Progenitor cell of endocrine pancreas (in vitro differentiated cells): ENCODE measurements at regions not wholly inside any gene's neighbourhood (a gene's known extent, or its start where the extent isn't known, plus 50 kb on each side); places are given as distances from the start of the nearest gene placed in this dataset.

ENCODE experiments used
- DNase-seq: peaks from one replicate; pipeline ENCODE4 v3.0.0; 2021; ENCODE audit warnings: low spot score; ENCODE audit not compliant: unreplicated experiment
- H3K27ac Mint-ChIP-seq: 2 replicates; pipeline ENCODE4 v1.8.0; 2021; ENCODE audit warnings: mild to moderate bottlenecking, moderate library complexity, mixed read lengths
- H3K27me3 Mint-ChIP-seq: 2 replicates; pipeline ENCODE4 v1.8.0; 2021; ENCODE audit warnings: mixed read lengths
- H3K36me3 Mint-ChIP-seq: 2 replicates; pipeline ENCODE4 v1.8.0; 2022; ENCODE audit warnings: mixed read lengths; ENCODE audit not compliant: insufficient read depth
- H3K4me1 Mint-ChIP-seq: 2 replicates; pipeline ENCODE4 v1.8.0; 2021; ENCODE audit warnings: low read depth, mixed read lengths
- H3K4me3 Mint-ChIP-seq: 2 replicates; pipeline ENCODE4 v1.8.0; 2021; ENCODE audit warnings: low read depth, mild to moderate bottlenecking, moderate library complexity, mixed read lengths
- H3K9me3 Mint-ChIP-seq: 2 replicates; pipeline ENCODE4 v1.8.0; 2021; ENCODE audit warnings: low read depth, mixed read lengths
- TF ChIP-seq, protein P1 (sequence below): fragments of 200-600 bp; sonication (generic); IDR thresholded peaks from one replicate; pipeline ENCODE4 v1.5.0; 2021; ENCODE audit warnings: antibody characterized with exemption, mild to moderate bottlenecking; ENCODE audit not compliant: unreplicated experiment

DNA sequence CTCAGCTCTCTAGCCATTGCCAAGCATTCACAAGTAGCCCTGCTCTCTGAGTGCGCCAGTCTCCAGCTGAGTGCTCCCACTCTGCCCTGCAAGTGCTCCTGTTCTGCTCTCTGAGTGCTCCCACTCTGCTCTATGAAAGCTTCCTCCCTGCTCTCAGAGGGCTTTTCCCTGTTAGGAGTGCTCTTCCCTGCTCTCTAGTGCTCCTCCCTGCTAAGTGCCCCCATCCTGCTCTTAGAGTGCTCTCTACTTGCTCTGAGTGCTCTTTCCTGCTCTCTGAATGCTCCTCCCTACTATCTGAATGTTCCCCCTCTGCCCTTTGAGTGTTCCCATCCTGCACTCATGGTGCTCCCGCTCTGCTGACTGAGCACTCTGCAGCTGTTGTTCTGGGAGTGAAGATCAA is 555.4 kb downstream of the NPHP4 start:
- TF ChIP-seq, protein P1, sequence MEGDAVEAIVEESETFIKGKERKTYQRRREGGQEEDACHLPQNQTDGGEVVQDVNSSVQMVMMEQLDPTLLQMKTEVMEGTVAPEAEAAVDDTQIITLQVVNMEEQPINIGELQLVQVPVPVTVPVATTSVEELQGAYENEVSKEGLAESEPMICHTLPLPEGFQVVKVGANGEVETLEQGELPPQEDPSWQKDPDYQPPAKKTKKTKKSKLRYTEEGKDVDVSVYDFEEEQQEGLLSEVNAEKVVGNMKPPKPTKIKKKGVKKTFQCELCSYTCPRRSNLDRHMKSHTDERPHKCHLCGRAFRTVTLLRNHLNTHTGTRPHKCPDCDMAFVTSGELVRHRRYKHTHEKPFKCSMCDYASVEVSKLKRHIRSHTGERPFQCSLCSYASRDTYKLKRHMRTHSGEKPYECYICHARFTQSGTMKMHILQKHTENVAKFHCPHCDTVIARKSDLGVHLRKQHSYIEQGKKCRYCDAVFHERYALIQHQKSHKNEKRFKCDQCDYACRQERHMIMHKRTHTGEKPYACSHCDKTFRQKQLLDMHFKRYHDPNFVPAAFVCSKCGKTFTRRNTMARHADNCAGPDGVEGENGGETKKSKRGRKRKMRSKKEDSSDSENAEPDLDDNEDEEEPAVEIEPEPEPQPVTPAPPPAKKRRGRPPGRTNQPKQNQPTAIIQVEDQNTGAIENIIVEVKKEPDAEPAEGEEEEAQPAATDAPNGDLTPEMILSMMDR, result no peak
- no peak overlapping the region for H3K27ac Mint-ChIP-seq
- H3K9me3 Mint-ChIP-seq, result peaks cover 13% of the 10 kb centered on the region
- H3K27me3 Mint-ChIP-seq, result peaks cover 31% of the 10 kb centered on the region
- H3K36me3 Mint-ChIP-seq, result no peaks in the 10 kb centered on the region
- no peaks in the 10 kb centered on the region for H3K4me1 Mint-ChIP-seq
- H3K4me3 Mint-ChIP-seq, result no peak overlapping the region
- DNase-seq, result no peak

DNA sequence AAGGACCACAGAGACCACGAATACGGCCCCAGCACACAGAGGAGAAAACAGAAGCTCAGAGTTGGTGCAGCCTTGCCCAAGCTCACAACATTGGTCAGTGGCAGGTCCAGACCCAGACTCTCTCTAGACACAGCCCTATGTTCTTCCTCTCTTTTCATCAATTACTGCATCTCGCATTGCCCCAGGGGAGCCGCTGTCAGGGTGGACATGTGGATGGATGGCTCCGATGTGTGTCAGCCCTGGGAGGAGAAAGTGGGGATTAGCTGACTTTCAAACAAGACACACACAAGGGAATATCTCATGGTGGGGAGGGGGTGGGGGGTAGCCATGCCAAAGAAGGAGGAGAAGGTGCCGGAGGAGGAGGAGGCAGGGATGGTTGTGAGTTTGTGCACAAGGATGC is 556.8 kb downstream of the NPHP4 start:
- Mint-ChIP-seq H3K4me1 (peaks cover 1% of the 10 kb centered on the region), H3K27me3 (peaks cover 40% of the 10 kb centered on the region), H3K4me3 (no peak overlapping the region), H3K9me3 (peaks cover 13% of the 10 kb centered on the region), H3K27ac (no peak overlapping the region), H3K36me3 (no peaks in the 10 kb centered on the region)
- no peak for DNase-seq
- TF ChIP-seq, protein P1, result no peak

DNA sequence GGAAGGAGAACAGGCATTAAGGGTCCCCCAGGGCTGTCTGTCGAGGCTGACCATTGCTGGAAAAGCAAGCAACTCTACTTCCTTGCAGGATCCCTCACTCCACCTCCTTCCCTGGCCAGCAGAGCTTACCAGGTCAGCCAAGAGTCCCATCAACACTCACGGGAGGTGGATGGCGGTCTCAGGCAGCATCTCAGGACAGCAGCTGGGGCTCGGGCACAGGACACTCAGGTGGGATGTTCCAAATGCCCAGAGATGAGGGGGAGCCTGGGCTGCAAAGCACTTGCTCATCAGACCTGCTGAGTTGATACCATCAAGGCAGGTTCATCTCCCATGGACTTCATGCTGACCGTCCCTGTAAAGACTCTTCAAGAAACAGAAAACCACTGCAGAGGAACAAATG is 559.8 kb downstream of the NPHP4 start:
- Mint-ChIP-seq H3K27ac (no peak overlapping the region), H3K4me3 (no peak overlapping the region), H3K36me3 (no peaks in the 10 kb centered on the region), H3K9me3 (peaks cover 2% of the 10 kb centered on the region), H3K4me1 (peaks cover 3% of the 10 kb centered on the region), H3K27me3 (peaks cover 56% of the 10 kb centered on the region)
- DNase-seq, result no peak
- TF ChIP-seq, protein P1, result no peak

DNA sequence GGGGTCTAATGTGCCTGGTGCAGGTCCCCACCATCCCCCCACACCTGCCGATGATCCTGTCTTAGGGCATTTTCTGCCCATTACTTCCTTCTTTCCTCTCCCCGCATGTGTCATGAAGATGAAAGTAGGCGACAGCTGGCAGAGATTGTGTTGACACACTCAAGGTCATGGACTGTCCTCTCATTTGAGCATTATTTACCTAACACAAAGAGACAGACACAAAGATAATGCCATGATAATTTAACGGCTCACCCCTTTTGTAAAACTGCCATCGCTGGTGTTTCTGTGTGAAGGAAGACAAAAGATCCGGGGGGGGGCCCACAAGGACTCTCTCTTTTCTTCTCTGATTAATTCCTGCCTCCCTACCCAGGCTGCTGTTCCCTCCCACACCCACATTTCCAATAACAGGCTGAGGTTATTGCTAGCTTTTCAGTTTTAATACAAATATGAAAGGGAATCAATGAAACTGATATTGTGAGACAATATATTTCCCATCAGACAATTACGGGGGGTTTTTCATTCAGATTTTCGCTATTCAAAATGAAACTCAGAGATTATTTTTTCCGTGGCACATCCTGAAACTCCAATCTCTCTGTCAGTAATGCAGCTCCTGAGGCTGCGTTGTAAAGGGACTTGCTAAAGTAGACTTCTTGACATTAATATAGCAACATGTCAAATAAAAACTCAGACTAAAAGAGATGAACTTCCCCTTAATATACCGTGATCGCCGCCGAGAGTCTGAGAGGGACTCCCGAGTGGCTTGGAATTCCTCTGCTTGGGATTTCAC is 561.1 kb downstream of the NPHP4 start:
- H3K4me3 Mint-ChIP-seq, result no peak overlapping the region
- no peaks in the 10 kb centered on the region for H3K36me3 Mint-ChIP-seq
- H3K9me3 Mint-ChIP-seq, result no peaks in the 10 kb centered on the region
- peaks cover 3% of the 10 kb centered on the region for H3K4me1 Mint-ChIP-seq
- peaks cover 62% of the 10 kb centered on the region for H3K27me3 Mint-ChIP-seq
- TF ChIP-seq, protein P1, result no peak
- DNase-seq, result no peak
- H3K27ac Mint-ChIP-seq, result no peak overlapping the region

DNA sequence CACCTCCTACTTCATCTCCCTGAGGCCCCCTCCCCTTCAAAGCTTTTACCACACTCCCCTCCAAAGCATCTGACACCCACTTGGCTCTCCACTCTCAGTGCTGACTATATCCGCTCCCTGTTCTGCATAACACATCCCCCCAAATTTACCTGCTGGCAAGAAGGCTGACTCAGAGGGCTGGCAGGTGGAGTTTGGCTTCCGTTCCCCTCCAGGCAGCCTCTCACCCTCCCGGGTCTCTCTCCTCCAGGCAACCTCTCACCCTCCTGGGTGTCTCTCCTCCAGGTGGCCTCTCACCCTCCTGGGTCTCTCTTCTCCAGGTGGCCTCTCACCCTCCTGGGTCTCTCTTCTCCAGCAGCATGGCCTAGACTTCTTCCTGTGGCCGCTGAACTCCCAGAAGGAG is 562.1 kb downstream of the NPHP4 start:
- H3K27me3 Mint-ChIP-seq, result peaks cover 64% of the 10 kb centered on the region
- peaks cover 3% of the 10 kb centered on the region for H3K4me1 Mint-ChIP-seq

More for the DNA sequence above, 562.1 kb downstream of the NPHP4 start:
- Mint-ChIP-seq H3K9me3 (no peaks in the 10 kb centered on the region), H3K4me3 (no peak overlapping the region), H3K36me3 (no peaks in the 10 kb centered on the region), H3K27ac (peak overlapping the region; percentile 3)
- TF ChIP-seq, protein P1, result no peak
- DNase-seq, result no peak
